ENCODE measurements at regions not wholly inside any gene's neighbourhood (a gene's known extent, or its start where the extent isn't known, plus 50 kb on each side); places are given as distances from the start of the nearest gene placed in this dataset.

DNA sequence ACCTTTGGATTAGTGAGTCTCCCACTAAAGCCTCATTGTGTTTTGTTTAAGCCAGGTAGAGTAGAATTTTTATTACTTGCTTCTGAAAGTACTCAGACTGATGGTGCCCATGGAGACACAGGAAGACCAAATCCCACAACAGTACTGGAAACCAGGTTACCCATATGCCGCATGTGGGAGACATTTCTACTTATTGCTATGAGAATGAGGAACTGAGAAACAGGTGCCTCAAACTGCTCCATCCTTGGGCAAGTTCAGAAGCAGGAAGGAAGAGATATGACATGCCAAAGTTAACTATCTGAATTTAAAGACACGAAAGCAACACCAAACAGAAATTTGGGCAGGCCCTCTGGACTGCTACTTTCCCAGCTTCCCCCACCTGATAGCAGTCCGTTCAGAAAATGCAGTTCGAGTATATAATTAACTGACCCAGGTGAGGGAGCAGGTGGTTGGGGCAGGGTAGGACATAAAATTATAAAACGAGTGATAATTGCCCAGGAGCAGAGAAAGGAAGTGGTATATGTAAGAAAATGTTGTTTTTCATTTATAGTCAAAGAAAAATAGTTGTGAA is 382.3 kb upstream of the MTPN start (continued):
- no peak for TF ChIP-seq PHF8 (conservative IDR thresholded peaks at IDR 0.05; ENCODE audit: low read depth, low read length)
